ENCODE measurements at regions not wholly inside any gene's neighbourhood (a gene's known extent, or its start where the extent isn't known, plus 50 kb on each side); places are given as distances from the start of the nearest gene placed in this dataset.

DNA sequence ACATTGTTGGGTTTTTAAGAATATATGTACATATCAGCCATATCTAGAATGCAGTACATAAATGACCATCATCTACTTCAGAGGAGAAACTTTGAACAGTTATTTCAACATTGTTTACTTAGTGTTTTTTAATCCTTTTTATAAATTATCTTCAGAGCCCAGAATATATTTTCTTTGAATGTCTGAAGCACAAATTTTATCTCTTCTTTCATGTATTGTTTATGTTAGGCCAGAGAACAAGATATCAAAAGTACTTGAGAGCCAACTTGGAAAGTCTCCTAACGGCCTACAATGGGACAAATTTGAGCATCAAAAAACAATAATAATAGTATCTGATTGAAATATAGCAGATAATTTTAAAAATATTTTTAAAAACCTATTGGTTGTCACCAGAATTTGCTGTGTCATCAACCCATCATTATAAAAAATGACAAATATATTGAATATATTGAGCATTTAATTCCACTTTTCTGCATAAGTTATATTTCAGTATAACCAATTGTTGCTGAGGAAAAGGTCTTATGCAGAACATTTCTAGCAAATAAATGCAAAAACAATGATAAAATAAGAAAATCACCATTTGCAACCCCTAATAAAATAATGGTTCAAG is 67.5 kb upstream of the CCNG1 start:
- DNase-seq: no peak

DNA sequence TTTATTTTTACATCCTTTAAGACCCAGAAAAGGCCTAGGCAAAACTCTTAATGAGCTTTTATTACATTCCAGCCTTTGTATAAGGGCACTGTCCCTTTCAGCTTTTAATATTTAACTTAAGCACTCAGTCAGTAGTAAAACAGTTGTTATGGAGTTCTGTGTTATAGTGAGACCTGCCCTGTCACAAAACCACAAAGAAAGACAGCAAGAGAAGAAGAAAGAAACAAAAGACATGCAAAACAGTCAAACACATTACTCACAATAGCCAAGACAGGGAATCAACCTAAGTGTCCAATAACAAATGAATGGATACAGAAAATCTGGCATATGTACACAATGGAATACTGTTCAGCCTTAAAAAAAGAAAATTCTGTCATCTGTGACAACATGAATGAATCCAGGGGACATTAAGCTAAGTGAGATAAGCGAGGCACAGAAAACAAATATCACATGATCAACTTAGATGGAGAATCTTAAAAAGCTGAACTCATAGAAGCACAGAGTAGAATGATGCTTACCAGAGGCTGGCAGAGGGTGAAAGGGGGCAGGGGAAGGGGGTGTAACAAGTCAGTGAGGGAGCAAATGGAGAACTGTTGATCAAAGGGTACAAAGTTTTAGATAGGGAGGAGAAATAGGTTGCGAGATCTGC is 63.8 kb upstream of the CCNG1 start:
- DNase-seq: no peak

- DNase-seq: no peak
These were observed 59.4 kb upstream of the CCNG1 start for GRCh38 chr5:163377982-163378381.

DNA sequence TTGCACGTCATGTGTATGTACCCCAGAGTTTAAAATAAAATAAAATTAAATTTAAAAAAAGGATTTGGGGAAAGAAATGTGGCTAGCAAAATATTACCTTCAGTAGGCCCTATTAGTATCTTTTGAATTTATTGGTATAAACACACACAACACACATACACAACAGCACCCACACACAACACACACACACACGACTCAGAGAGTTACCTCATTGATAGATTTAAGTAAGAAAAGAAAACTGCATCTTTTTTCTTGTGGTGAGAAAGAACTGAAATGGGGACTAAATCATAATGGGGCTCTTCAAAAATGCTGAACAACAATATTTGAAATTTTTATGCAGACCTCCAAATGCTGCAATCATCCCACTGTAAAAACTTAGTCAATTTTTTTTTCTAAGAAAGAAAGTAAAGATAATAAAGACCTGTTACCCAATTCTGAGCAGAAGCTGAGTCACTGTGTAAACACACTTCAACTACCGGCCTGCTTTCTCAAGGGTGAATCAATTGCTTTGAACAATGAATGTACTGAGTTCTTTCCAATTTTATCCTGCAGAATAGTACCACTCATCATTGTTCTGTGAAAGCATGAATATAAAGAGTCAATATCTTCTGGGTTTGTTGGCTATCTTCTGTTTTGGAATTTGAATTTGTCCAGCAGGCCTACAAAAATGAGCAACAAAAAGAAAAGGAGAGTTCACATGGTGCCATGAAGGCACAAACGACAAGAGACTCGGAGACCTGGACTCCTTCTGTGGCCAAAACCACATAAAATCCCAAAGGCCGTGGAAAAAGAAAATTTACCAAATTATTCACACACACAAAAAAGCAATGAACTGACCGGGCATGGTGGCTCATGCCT is 57.9 kb upstream of the CCNG1 start:
- DNase-seq: no peak

DNA sequence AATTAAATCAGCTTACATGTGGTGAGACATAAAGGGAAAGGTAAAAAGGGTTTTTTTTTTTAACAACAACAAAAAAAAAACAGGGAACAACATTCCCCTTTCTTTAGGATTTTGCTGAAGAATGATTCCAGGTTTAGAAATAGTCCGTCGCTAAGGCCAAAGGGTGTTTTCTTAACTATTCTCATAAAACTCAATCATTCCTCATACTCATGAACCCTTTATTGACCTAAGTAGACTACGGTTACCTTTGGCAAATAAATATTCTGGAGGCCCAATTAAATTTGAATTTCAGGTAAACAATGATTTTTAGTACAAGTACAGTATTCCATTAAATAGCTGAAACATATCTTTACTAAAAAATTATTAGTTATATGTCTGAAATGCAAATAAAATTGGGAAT is 55.6 kb upstream of the CCNG1 start:
- no peak for DNase-seq

DNA sequence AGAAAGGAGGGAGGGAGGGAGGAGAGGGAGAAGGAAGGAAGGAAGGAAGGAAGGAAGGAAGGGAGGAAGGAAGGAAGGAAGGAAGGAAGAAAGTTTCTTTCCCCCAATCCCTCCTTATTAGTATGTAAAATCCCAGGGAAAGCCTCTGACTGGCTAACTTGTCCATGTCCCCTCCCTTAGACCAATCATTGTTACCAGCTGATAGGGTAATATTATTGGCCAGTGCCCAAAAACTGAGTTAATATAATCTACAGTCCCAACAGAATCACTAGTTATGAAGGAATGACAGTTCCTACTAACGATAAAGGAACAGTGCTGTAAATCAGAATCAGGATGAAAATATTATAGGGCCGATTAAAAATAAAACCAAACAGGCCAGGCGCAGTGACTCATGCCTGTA is 53.6 kb upstream of the CCNG1 start:
- no peak for DNase-seq

DNA sequence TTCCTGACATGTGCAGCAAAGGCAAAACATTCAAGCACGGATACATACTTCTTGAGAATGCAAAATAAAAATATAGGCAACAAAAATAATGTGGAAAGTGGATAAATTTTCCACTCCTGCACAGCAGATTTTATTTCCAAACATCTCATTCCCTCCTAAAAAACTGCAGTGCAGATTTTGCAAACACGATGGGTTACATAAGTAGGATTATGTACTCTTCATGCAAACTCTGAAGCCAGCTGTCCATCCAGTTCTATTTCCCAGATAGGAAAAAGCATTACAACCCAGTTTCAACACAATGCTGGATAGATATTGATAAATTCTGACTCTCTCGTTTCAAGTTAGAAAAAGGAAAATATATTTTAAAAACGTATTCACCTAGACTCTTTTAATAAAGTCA is 52.7 kb upstream of the CCNG1 start:
- no peak for DNase-seq

DNA sequence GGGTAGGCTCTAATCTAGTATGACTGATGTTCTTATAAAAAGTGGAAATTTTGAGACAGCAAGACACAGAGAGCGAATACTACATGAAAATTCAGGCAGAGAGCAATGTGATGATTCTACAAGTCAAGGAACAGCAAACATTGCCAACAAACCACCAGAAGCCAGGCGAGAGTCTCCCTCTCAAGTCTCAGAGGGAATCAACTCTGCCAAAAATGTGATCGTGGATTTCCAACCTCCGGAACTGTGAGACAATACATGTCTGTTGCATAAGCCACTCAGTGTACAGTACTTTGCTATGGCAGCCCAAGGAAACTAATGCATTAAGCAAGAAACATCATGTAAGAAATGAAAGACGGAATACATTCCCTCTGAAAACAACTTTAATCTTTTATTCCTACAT is 52.1 kb upstream of the CCNG1 start:
- no peak for DNase-seq

DNA sequence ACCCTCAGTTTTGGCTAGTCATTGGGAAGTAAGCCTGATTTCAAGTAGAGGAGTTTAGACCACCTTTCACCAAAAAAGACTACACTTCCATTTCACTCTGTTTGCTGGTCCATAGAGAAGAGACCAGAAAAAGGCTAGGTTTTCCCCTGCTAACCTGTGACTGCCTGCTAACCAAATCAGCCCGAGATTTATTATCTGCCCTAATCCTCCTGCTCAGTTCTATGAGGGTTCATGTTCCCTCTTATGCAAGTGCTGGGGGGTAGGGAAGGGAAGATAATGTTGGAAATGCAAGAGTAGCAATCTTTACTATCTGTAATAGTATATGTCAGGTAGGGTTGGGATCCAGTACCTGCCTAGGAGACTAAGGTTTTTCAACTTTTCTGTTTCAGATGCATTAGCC is 51.6 kb upstream of the CCNG1 start:
- DNase-seq: no peak

GRCh38 chr5:163386352-163386751 is 51.0 kb upstream of the CCNG1 start:
- DNase-seq: no peak

GRCh38 chr5:163387589-163388343 is 49.6 kb upstream of the CCNG1 start:
- no peak for DNase-seq

Measured in NCI-H1930 (cell line).